KMS-11 (cell line): ENCODE measurements at regions not wholly inside any gene's neighbourhood (a gene's known extent, or its start where the extent isn't known, plus 50 kb on each side); places are given as distances from the start of the nearest gene placed in this dataset.

Source experiments
- H2AFZ ChIP-seq: fragments of 200-600 bp; sonication (generic); 2 replicates; pipeline ENCODE4 v1.6.1; 2016; ENCODE audit warnings: antibody characterized with exemption, mixed run types, low read depth
- H3K27ac ChIP-seq: fragments of 200-600 bp; sonication (generic); 2 replicates; pipeline ENCODE4 v1.6.1; 2016; ENCODE audit warnings: mild to moderate bottlenecking, mixed run types
- H3K27me3 ChIP-seq: fragments of 200-600 bp; sonication (generic); 2 replicates; pipeline ENCODE4 v1.6.1; 2017; ENCODE audit warnings: mild to moderate bottlenecking, low read depth, mixed run types, moderate library complexity; ENCODE audit not compliant: insufficient read depth
- H3K36me3 ChIP-seq: fragments of 200-600 bp; sonication (generic); 2 replicates; pipeline ENCODE4 v1.6.1; 2017; ENCODE audit warnings: mild to moderate bottlenecking, mixed run types; ENCODE audit not compliant: insufficient read depth
- H3K4me1 ChIP-seq: fragments of 200-600 bp; sonication (generic); 2 replicates; pipeline ENCODE4 v1.6.1; 2016; ENCODE audit warnings: mild to moderate bottlenecking, low read depth, mixed run types; ENCODE audit not compliant: poor library complexity, severe bottlenecking
- H3K4me2 ChIP-seq: fragments of 200-600 bp; sonication (generic); 2 replicates; pipeline ENCODE4 v1.7.0; 2016; ENCODE audit warnings: mild to moderate bottlenecking, mixed run types
- H3K4me3 ChIP-seq: fragments of 200-600 bp; sonication (generic); IDR thresholded peaks from 2 replicates; pipeline ENCODE4 v1.6.1; 2017; ENCODE audit warnings: low read depth, low read length, mixed read lengths; ENCODE audit not compliant: insufficient read depth
- H3K79me2 ChIP-seq: fragments of 200-600 bp; sonication (generic); 2 replicates; pipeline ENCODE4 v1.6.1; 2016; ENCODE audit warnings: low read depth, mixed run types; ENCODE audit not compliant: insufficient read depth
- H3K9ac ChIP-seq: fragments of 200-600 bp; sonication (generic); 2 replicates; pipeline ENCODE4 v1.6.1; 2016; ENCODE audit warnings: mild to moderate bottlenecking, mixed run types
- H4K20me1 ChIP-seq: fragments of 200-600 bp; sonication (generic); 2 replicates; pipeline ENCODE4 v1.6.1; 2016; ENCODE audit warnings: mild to moderate bottlenecking, mixed run types; ENCODE audit not compliant: insufficient read depth
- TF ChIP-seq, protein P1 (sequence below): fragments of 200-600 bp; sonication (generic); conservative IDR thresholded peaks from 2 replicates; pipeline ENCODE4 v1.6.1; 2017; ENCODE audit warnings: low read depth, mild to moderate bottlenecking, antibody characterized with exemption, low read length, moderate library complexity, mixed read lengths

GRCh38 chr5:54673523-54674225, 156.1 kb downstream of the SNX18 start:
- Histone ChIP-seq H4K20me1 (no peaks in the 10 kb centered on the region), H3K27me3 (no peaks in the 10 kb centered on the region), H3K79me2 (no peaks in the 10 kb centered on the region), H3K9ac (no peak overlapping the region), H2AFZ (no peak overlapping the region), H3K36me3 (no peaks in the 10 kb centered on the region), H3K4me1 (peaks cover 8% of the 10 kb centered on the region), H3K4me2 (0 out of 2 replicates have a peak overlapping the region, but pooled peaks have one; percentile 3), H3K27ac (no peak overlapping the region), H3K4me3 (no peak overlapping the region)
- TF ChIP-seq, protein P1, sequence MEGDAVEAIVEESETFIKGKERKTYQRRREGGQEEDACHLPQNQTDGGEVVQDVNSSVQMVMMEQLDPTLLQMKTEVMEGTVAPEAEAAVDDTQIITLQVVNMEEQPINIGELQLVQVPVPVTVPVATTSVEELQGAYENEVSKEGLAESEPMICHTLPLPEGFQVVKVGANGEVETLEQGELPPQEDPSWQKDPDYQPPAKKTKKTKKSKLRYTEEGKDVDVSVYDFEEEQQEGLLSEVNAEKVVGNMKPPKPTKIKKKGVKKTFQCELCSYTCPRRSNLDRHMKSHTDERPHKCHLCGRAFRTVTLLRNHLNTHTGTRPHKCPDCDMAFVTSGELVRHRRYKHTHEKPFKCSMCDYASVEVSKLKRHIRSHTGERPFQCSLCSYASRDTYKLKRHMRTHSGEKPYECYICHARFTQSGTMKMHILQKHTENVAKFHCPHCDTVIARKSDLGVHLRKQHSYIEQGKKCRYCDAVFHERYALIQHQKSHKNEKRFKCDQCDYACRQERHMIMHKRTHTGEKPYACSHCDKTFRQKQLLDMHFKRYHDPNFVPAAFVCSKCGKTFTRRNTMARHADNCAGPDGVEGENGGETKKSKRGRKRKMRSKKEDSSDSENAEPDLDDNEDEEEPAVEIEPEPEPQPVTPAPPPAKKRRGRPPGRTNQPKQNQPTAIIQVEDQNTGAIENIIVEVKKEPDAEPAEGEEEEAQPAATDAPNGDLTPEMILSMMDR, result no peak

DNA sequence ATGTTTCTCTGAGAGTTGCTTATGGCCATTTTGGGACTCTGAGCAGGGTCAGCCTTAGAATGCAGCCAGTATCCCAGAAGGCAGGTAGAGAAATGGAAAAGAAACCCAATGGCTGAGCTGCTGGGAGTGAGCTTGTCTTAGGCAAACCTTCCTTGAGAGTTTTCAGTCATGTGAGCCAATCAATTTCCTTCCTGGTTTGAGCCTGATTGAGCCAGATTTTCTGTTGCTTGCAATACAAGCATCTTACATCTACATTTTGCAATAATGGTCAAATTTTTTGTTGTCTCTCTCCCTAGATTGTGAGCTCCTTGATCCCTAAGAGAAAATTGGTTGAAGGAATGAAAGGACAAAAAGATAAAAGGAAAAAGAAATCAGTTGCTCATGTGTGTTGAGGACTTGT, 155.3 kb downstream of the SNX18 start:
- no peak overlapping the region for H2AFZ ChIP-seq
- no peaks in the 10 kb centered on the region for H3K27me3 ChIP-seq
- H3K4me1 ChIP-seq, result peaks cover 8% of the 10 kb centered on the region
- no peaks in the 10 kb centered on the region for H4K20me1 ChIP-seq
- no peak overlapping the region for H3K27ac ChIP-seq
- H3K79me2 ChIP-seq, result no peaks in the 10 kb centered on the region
- H3K9ac ChIP-seq, result no peak overlapping the region
- TF ChIP-seq, protein P1, result no peak
- H3K36me3 ChIP-seq, result no peaks in the 10 kb centered on the region
- no peak overlapping the region for H3K4me3 ChIP-seq
- H3K4me2 ChIP-seq, result no peak overlapping the region

DNA sequence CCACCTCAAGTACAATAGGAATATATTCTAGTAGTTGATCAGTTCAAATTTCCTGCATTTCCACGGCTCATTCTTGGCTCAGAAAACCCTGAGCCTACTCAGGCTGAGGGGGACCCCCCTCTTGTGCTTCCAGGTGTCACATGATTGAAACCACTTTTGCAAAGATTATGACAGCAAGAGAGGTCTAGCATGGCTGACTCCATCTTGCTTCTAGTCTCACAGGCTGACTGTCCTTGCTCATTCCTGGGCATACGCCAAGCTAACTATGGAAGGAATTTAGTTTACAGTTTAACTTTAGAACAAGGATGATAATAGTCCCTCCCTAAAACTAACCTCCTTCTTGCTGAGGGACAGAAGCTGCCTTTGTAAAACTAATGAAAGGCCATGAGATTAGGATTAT, 154.1 kb downstream of the SNX18 start:
- Histone ChIP-seq H3K27ac (no peak overlapping the region), H3K4me3 (no peak overlapping the region), H3K36me3 (no peaks in the 10 kb centered on the region), H3K27me3 (no peaks in the 10 kb centered on the region), H3K9ac (no peak overlapping the region), H3K4me2 (no peak overlapping the region), H3K4me1 (peaks cover 8% of the 10 kb centered on the region), H4K20me1 (no peaks in the 10 kb centered on the region), H2AFZ (no peak overlapping the region), H3K79me2 (no peaks in the 10 kb centered on the region)
- TF ChIP-seq, protein P1, result no peak

DNA sequence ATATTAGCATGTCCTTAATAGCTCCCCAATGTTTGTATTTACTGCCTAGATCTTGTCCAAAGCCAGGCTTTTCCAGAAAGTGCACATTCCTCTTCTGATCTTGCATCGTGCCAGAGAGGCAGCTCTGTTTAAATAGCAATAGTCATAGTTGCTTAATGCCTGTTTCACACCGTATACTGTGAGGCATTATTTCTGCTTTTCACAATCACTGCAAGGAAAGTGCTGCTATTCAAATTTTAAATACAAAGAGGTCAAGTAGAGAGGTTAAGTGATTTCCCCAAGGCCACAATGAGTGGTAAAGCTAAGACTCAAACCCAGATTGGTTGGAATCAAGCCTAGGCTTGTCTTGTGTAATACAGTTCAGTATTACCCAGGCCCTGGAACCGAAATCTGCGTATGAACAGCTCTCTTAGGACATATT, 153.6 kb downstream of the SNX18 start:
- no peak overlapping the region for H3K4me2 ChIP-seq
- peaks cover 8% of the 10 kb centered on the region for H3K4me1 ChIP-seq
- no peak overlapping the region for H2AFZ ChIP-seq
- H4K20me1 ChIP-seq, result no peaks in the 10 kb centered on the region
- no peaks in the 10 kb centered on the region for H3K36me3 ChIP-seq
- H3K27me3 ChIP-seq, result no peaks in the 10 kb centered on the region
- no peak overlapping the region for H3K27ac ChIP-seq
- TF ChIP-seq, protein P1, result no peak
- no peak overlapping the region for H3K4me3 ChIP-seq
- H3K9ac ChIP-seq, result no peak overlapping the region
- H3K79me2 ChIP-seq, result no peaks in the 10 kb centered on the region
